ENCODE measurements at regions not wholly inside any gene's neighbourhood (a gene's known extent, or its start where the extent isn't known, plus 50 kb on each side); places are given as distances from the start of the nearest gene placed in this dataset.
"Not testable (repeated sequence)": the region's sequence is repeated elsewhere in the genome, so short reads cannot be mapped to it uniquely, and the experiment has no call there.

DNA sequence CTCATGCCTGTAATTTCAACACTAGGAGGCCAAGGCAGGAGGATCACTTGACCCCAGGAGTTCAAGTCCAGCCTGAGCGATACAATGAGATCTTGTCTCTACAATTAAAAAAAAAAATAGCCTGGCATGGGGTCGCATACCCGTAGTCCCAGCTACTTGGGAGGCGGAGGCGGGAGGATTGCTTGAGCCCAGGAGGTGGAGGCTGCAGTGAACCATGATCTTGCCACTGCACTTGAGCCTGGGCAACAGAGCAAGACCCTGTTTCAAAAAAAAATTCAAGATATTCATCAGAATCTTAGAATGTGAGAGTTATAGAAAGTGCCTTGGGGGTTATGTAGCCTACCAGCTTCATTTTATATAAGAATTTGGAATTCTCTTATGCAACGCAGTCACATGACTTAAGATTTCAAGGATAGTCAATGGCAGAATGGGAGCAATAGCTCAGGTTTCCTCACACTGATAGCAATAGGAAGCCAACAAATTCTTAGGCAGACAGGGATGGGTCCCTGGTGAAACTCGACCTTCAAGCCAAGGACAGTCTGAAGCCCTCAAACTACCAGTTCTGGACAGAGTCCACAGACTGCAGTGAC, 462.5 kb downstream of the SETD4 start:
- TF ChIP-seq, protein P1, sequence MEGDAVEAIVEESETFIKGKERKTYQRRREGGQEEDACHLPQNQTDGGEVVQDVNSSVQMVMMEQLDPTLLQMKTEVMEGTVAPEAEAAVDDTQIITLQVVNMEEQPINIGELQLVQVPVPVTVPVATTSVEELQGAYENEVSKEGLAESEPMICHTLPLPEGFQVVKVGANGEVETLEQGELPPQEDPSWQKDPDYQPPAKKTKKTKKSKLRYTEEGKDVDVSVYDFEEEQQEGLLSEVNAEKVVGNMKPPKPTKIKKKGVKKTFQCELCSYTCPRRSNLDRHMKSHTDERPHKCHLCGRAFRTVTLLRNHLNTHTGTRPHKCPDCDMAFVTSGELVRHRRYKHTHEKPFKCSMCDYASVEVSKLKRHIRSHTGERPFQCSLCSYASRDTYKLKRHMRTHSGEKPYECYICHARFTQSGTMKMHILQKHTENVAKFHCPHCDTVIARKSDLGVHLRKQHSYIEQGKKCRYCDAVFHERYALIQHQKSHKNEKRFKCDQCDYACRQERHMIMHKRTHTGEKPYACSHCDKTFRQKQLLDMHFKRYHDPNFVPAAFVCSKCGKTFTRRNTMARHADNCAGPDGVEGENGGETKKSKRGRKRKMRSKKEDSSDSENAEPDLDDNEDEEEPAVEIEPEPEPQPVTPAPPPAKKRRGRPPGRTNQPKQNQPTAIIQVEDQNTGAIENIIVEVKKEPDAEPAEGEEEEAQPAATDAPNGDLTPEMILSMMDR (IDR thresholded peaks at IDR 0.05): no peak
- no peak overlapping the region for H3K4me3 ChIP-seq
- DNase-seq (ENCODE audit: low spot score): no peak
- no peak overlapping the region for H3K27ac ChIP-seq

DNA sequence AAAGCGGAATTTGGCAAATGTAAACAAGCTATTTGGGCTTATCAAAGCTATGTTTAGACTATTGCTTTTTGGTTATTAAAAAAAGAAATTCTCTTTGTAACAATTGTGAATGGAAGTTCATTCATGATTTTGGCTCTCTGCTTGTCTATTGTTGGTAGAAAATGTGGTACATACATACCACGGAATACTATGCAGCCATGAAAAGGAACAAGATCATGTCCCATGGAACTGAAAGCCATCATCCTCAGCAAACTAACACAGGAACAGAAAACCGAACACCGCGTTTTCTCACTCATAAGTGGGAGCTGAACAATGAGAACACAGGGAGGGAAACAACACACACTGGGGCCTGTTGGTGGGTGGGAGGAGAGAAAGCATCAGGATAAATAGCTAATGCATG, 465.4 kb downstream of the SETD4 start:
- TF ChIP-seq, protein P1 (IDR thresholded peaks at IDR 0.05): no peak

DNA sequence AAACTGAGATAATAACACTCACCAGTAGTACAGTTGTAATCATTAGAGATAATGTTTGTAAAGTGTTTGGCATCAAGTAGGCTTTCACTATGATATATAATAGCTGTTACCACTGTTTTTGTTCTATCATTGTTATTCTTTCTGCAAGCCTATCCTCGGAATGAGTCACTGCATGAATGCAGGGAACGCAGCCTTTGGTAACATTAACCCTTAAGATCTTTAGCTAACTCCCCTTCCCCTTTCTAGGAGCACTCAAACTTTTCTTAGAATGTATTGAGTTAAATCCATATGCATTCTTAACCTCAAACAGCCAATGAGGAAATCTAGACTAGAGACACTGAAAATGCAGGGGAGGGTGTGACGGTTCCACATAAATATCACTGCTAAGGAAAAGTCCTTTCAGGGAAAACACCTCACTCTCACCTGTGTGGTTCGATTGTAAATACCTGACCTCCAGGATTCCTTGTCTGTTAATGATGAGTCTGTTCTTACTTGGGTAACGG, 467.3 kb downstream of the SETD4 start:
- DNase-seq (ENCODE audit: low spot score): no peak

More for the DNA sequence above, 465.4 kb downstream of the SETD4 start:
- DNase-seq (ENCODE audit: low spot score): no peak
- Histone ChIP-seq H3K4me3 (no peak overlapping the region), H3K27ac (no peak overlapping the region)

DNA sequence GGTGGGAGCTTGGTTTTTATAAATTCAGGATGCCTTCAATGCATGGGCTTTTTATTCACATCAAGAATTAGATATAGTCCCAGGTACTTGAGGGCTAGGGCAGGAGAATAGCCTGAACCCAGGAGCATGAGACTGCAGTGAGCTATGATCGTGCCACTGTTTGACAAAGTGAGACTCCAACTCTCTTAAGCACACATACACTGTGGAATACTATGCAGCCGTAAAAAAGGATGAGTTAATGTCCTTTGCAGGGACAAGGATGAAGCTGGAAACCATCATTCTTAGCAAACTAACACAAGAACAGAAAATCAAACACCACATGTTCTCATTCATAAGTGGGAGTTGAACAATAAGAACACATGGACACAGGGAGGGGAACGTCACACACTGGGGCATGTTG, 470.0 kb downstream of the SETD4 start:
- H3K4me3 ChIP-seq; H3K27ac ChIP-seq; DNase-seq (ENCODE audit: low spot score): not testable (repeated sequence)

More for the DNA sequence above, 467.3 kb downstream of the SETD4 start:
- Histone ChIP-seq H3K27ac (no peak overlapping the region), H3K4me3 (no peak overlapping the region)
- TF ChIP-seq, protein P1 (IDR thresholded peaks at IDR 0.05): no peak

DNA sequence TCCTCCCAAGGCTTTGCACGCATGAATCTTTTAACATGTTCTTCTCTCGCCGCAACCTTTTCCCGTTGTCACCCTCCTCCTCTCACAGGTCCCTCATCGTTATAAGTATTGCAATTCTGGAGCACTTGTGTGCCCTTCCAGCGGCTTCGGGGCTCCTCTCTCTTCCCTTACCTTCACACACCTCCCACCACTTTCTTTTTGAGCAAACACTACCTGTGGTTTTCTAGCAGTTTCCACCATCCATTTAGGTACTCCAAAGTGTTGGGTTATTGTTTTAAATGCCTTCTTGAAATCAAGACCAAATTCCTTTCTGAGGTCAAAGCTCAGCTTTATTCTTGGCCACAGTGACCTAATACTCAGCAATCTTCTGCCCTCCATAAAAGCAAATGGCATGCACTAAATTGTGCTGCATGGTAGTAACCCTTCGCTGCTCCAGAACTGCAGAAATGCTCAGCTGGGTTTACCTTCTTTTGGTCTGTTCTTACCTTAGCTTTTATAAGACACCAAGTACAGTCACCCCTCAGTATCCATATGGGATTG, 472.4 kb downstream of the SETD4 start:
- TF ChIP-seq, protein P1 (IDR thresholded peaks at IDR 0.05): no peak

DNA sequence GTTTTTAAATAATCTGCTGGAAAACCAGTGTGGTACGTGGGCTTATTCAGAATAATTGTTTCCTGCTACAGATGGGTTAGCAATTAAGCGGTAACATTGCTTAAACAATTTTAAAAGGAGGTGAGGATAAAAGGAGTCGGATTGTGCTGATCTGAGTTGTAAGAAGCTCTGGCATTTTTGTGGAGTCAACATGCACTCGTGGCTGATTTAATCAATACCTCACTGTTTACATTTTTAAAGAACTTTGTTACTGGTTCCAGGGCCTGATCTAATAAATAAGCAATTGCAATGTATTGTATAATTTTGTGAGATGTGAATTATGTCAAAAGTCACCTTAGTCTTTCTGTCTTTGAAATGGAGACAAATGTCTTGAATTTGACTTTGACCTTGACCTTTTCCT, 474.0 kb downstream of the SETD4 start:
- Histone ChIP-seq H3K4me3 (no peak overlapping the region), H3K27ac (no peak overlapping the region)
- TF ChIP-seq, protein P1 (IDR thresholded peaks at IDR 0.05): no peak
- no peak for DNase-seq (ENCODE audit: low spot score)

More for the DNA sequence above, 472.4 kb downstream of the SETD4 start:
- no peak for DNase-seq (ENCODE audit: low spot score)
- H3K4me3 ChIP-seq: no peak overlapping the region
- H3K27ac ChIP-seq: no peak overlapping the region

DNA sequence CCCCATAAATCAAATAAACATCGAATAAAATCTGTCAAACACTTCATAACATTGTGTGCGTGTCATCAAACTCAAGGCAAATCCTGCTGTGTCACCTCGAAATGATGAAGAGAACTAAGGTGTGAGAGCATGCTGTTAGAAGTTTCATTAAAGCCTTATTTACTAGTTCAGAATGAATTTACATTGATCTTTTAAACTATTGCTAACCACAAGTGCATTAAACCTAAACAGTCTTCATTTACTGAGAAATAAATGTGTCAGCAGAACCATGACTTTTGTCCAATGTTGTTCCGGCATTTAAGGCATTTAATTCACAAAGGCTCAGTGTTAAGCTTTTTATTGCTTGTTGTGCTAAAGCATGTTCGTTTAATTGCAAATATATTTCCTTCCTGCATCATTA, 474.4 kb downstream of the SETD4 start:
- TF ChIP-seq, protein P1 (IDR thresholded peaks at IDR 0.05): no peak
- no peak overlapping the region for H3K27ac ChIP-seq
- no peak overlapping the region for H3K4me3 ChIP-seq
- DNase-seq (ENCODE audit: low spot score): no peak
